ENCODE measurements at regions not wholly inside any gene's neighbourhood (a gene's known extent, or its start where the extent isn't known, plus 50 kb on each side); places are given as distances from the start of the nearest gene placed in this dataset.
"Not testable (repeated sequence)": the region's sequence is repeated elsewhere in the genome, so short reads cannot be mapped to it uniquely, and the experiment has no call there.

GRCh38 chr9:73969936-73970335 lies 527.2 kb upstream of the RORB start:
- DNase-seq (ENCODE audit: low spot score): no peak
- in situ Hi-C loops (cut with MboI; ENCODE audit: low pct_unique_long_range_greater_than_20kb, low sequenced_read_pairs, unreplicated experiment): no loop called here
- TF ChIP-seq CTCF (IDR thresholded peaks at IDR 0.05; ENCODE audit: extremely low read depth, insufficient read depth, missing control alignments): no peak

- DNase-seq (ENCODE audit: low spot score); in situ Hi-C loops (cut with MboI; ENCODE audit: low pct_unique_long_range_greater_than_20kb, low sequenced_read_pairs, unreplicated experiment): not testable (repeated sequence)
Measured at GRCh38 chr9:73976424-73976823, 520.7 kb upstream of the RORB start.

DNA sequence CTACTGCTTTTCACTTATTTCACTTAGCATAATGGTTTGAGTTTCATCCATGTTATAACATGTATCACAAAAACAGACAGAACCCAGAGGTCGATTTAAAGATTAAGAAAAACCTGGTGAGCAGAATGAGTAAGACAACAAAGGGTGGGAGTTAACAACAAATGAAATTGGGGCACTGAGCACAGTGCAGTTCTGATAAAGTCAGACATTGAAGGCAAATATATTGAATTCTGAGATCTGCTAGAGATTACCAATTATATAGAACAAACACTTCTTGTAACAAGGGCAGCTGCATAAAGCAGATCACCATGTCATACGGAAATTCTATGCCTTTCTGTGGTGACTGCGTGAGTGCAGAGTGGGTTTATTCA lies 517.3 kb upstream of the RORB start:
- no peak for TF ChIP-seq CTCF (IDR thresholded peaks at IDR 0.05; ENCODE audit: extremely low read depth, insufficient read depth, missing control alignments)
- in situ Hi-C loops (cut with MboI; ENCODE audit: low pct_unique_long_range_greater_than_20kb, low sequenced_read_pairs, unreplicated experiment): no loop called here
- DNase-seq (ENCODE audit: low spot score): no peak

- TF ChIP-seq CTCF (IDR thresholded peaks at IDR 0.05; ENCODE audit: extremely low read depth, insufficient read depth, missing control alignments): no peak
- DNase-seq (ENCODE audit: low spot score): no peak
- in situ Hi-C loops (cut with MboI; ENCODE audit: low pct_unique_long_range_greater_than_20kb, low sequenced_read_pairs, unreplicated experiment): no loop called here
Measured at GRCh38 chr9:73980754-73981153, 516.4 kb upstream of the RORB start.

DNA sequence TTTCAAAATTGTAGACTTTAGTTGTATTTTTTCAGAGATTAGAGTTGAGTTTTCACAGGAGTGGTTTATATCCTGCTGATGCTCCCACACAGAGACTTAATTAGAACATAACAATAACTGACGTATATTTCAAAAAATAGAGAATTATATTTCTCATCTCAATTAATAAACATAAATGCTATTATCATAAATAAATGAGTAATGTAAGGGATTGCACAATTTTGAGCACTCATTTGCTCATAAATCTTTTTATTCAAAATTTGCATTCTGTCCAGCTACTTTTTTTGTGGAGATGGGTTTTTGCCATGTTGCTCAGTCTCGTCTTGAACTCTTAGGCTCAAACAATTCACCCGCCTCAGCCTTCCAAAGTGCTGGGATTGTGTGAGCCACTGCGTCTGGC lies 515.7 kb upstream of the RORB start:
- no peak for TF ChIP-seq CTCF (IDR thresholded peaks at IDR 0.05; ENCODE audit: extremely low read depth, insufficient read depth, missing control alignments)
- no peak for DNase-seq (ENCODE audit: low spot score)
- in situ Hi-C loops (cut with MboI; ENCODE audit: low pct_unique_long_range_greater_than_20kb, low sequenced_read_pairs, unreplicated experiment): no loop called here

DNA sequence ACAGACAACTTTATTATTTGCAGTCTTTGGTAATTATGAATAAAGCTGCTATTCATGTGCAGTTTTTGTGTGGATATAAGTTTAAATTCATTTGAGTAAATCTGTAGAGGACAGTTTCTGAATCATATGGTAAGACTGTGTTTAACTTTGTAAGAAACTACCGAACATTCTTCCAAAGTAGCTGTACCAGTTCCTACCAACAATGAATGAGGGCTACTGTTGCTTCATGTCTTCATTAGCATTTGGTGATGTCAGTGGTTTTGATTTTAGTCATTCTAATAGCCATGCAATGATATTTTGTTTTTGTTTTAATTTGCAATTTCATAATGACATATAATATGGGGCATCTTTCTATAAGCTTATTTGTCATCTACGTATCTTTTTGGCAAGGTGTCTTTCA lies 501.3 kb upstream of the RORB start:
- TF ChIP-seq CTCF (IDR thresholded peaks at IDR 0.05; ENCODE audit: extremely low read depth, insufficient read depth, missing control alignments): no peak
- DNase-seq (ENCODE audit: low spot score): no peak
- in situ Hi-C loops (cut with MboI; ENCODE audit: low pct_unique_long_range_greater_than_20kb, low sequenced_read_pairs, unreplicated experiment): no loop called here

DNA sequence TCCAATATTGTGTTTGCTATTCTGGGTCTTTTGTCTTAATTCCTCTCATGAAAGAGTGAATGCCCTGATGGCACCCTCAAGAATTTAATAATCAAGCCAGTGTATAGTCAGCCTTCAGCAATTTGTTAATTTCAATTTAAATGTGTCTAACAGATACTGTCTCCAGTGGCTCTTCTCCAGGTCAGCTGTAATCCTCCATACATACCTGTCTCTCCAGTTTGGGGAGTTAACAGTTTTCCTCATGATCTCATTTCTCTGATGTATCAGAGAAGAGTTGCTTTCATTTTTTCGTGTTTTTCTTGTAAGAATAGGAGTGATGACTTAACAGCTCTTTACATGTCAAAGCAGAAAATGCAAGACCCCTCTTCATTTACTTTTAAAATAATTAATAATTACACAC lies 500.3 kb upstream of the RORB start:
- no peak for DNase-seq (ENCODE audit: low spot score)
- in situ Hi-C loops (cut with MboI; ENCODE audit: low pct_unique_long_range_greater_than_20kb, low sequenced_read_pairs, unreplicated experiment): no loop called here
- TF ChIP-seq CTCF (IDR thresholded peaks at IDR 0.05; ENCODE audit: extremely low read depth, insufficient read depth, missing control alignments): no peak
